Skeletal muscle satellite cell (primary cell): ENCODE measurements at regions not wholly inside any gene's neighbourhood (a gene's known extent, or its start where the extent isn't known, plus 50 kb on each side); places are given as distances from the start of the nearest gene placed in this dataset.
"Not testable (repeated sequence)": the region's sequence is repeated elsewhere in the genome, so short reads cannot be mapped to it uniquely, and the experiment has no call there.

Experiments used
- H3K27me3 ChIP-seq: 2 replicates; pipeline ENCODE4 v1.7.0; 2013; ENCODE audit warnings: low read length; ENCODE audit not compliant: control insufficient read depth, insufficient read depth
- H3K36me3 ChIP-seq: 2 replicates; pipeline ENCODE4 v1.7.0; 2013; ENCODE audit warnings: mild to moderate bottlenecking, control low read depth, low read length; ENCODE audit not compliant: insufficient read depth
- H3K4me1 ChIP-seq: 2 replicates; pipeline ENCODE4 v1.7.0; 2013; ENCODE audit warnings: low read length; ENCODE audit not compliant: control insufficient read depth, insufficient read depth
- H3K4me2 ChIP-seq: 2 replicates; pipeline ENCODE4 v1.7.0; 2013; ENCODE audit warnings: mild to moderate bottlenecking, low read length
- H3K4me3 ChIP-seq: 2 replicates; pipeline ENCODE4 v1.7.0; 2013; ENCODE audit warnings: low read length
- H3K9ac ChIP-seq: 2 replicates; pipeline ENCODE4 v1.7.0; 2013; ENCODE audit warnings: mild to moderate bottlenecking, low read depth, low read length, moderate library complexity
- H3K9me3 ChIP-seq: replicated peaks from 2 replicates; pipeline ENCODE4 v1.7.0; 2013; ENCODE audit warnings: mild to moderate bottlenecking, control low read depth, low read length

- no peak overlapping the region for H3K4me2 ChIP-seq
- H3K9me3 ChIP-seq: no peaks in the 10 kb centered on the region
- H3K36me3 ChIP-seq: no peaks in the 10 kb centered on the region
- no peaks in the 10 kb centered on the region for H3K27me3 ChIP-seq
- H3K9ac ChIP-seq: no peak overlapping the region
- H3K4me1 ChIP-seq: no peaks in the 10 kb centered on the region
- no peak overlapping the region for H3K4me3 ChIP-seq
Measured at GRCh38 chr2:226307487-226308322, 491.9 kb downstream of the IRS1 start.

GRCh38 chr2:226306969-226307368, 492.7 kb downstream of the IRS1 start:
- Histone ChIP-seq H3K4me2 (no peak overlapping the region), H3K27me3 (no peaks in the 10 kb centered on the region), H3K36me3 (no peaks in the 10 kb centered on the region), H3K9me3 (no peaks in the 10 kb centered on the region), H3K4me1 (no peaks in the 10 kb centered on the region), H3K9ac (no peak overlapping the region), H3K4me3 (no peak overlapping the region)

- Histone ChIP-seq H3K4me2 (no peak overlapping the region), H3K36me3 (no peaks in the 10 kb centered on the region), H3K4me3 (no peak overlapping the region), H3K9me3 (no peaks in the 10 kb centered on the region), H3K4me1 (no peaks in the 10 kb centered on the region), H3K9ac (no peak overlapping the region), H3K27me3 (no peaks in the 10 kb centered on the region)
Measured at GRCh38 chr2:226304308-226304707, 495.3 kb downstream of the IRS1 start.

GRCh38 chr2:226303707-226304106, 495.9 kb downstream of the IRS1 start:
- no peaks in the 10 kb centered on the region for H3K36me3 ChIP-seq
- H3K4me2 ChIP-seq: no peak overlapping the region
- no peak overlapping the region for H3K4me3 ChIP-seq
- H3K4me1 ChIP-seq: no peaks in the 10 kb centered on the region
- H3K27me3 ChIP-seq: no peaks in the 10 kb centered on the region
- no peak overlapping the region for H3K9ac ChIP-seq
- no peaks in the 10 kb centered on the region for H3K9me3 ChIP-seq

- Histone ChIP-seq H3K9ac (no peak overlapping the region), H3K4me1 (no peaks in the 10 kb centered on the region), H3K9me3 (no peaks in the 10 kb centered on the region), H3K4me2 (no peak overlapping the region), H3K4me3 (no peak overlapping the region), H3K27me3 (no peaks in the 10 kb centered on the region), H3K36me3 (no peaks in the 10 kb centered on the region)
Measured at GRCh38 chr2:226300196-226300886, 499.3 kb downstream of the IRS1 start.

- Histone ChIP-seq H3K4me3 (no peak overlapping the region), H3K4me1 (no peaks in the 10 kb centered on the region), H3K4me2 (no peak overlapping the region), H3K27me3 (no peaks in the 10 kb centered on the region), H3K36me3 (no peaks in the 10 kb centered on the region), H3K9ac (no peak overlapping the region), H3K9me3 (no peaks in the 10 kb centered on the region)
Measured at GRCh38 chr2:226299771-226300170, 499.8 kb downstream of the IRS1 start.

GRCh38 chr2:226295681-226296080, 503.9 kb downstream of the IRS1 start:
- H3K4me1 ChIP-seq: no peaks in the 10 kb centered on the region
- H3K36me3 ChIP-seq: no peaks in the 10 kb centered on the region
- H3K4me2 ChIP-seq: no peak overlapping the region
- H3K9me3 ChIP-seq: no peaks in the 10 kb centered on the region
- H3K27me3 ChIP-seq: no peaks in the 10 kb centered on the region
- no peak overlapping the region for H3K9ac ChIP-seq
- no peak overlapping the region for H3K4me3 ChIP-seq

GRCh38 chr2:226295123-226295522, 504.5 kb downstream of the IRS1 start:
- no peaks in the 10 kb centered on the region for H3K4me1 ChIP-seq
- H3K9me3 ChIP-seq: no peaks in the 10 kb centered on the region
- no peaks in the 10 kb centered on the region for H3K27me3 ChIP-seq
- no peaks in the 10 kb centered on the region for H3K36me3 ChIP-seq
- H3K4me3 ChIP-seq: no peak overlapping the region
- H3K9ac ChIP-seq: no peak overlapping the region
- no peak overlapping the region for H3K4me2 ChIP-seq

- H3K36me3 ChIP-seq, H3K9me3 ChIP-seq, H3K27me3 ChIP-seq, H3K4me1 ChIP-seq, H3K4me2 ChIP-seq, H3K4me3 ChIP-seq, H3K9ac ChIP-seq: not testable (repeated sequence)
Measured at GRCh38 chr2:226291281-226291680, 508.3 kb downstream of the IRS1 start.

GRCh38 chr2:226286916-226287315, 512.7 kb downstream of the IRS1 start:
- no peak overlapping the region for H3K4me3 ChIP-seq
- no peaks in the 10 kb centered on the region for H3K36me3 ChIP-seq
- H3K4me1 ChIP-seq: no peaks in the 10 kb centered on the region
- no peak overlapping the region for H3K4me2 ChIP-seq
- H3K27me3 ChIP-seq: no peaks in the 10 kb centered on the region
- no peak overlapping the region for H3K9ac ChIP-seq
- no peaks in the 10 kb centered on the region for H3K9me3 ChIP-seq

- Histone ChIP-seq H3K9me3 (no peaks in the 10 kb centered on the region), H3K4me3 (no peak overlapping the region), H3K9ac (no peak overlapping the region), H3K4me1 (no peaks in the 10 kb centered on the region), H3K36me3 (no peaks in the 10 kb centered on the region), H3K27me3 (no peaks in the 10 kb centered on the region), H3K4me2 (no peak overlapping the region)
Measured at GRCh38 chr2:226283796-226284195, 515.8 kb downstream of the IRS1 start.

- Histone ChIP-seq H3K4me1 (no peaks in the 10 kb centered on the region), H3K27me3 (no peaks in the 10 kb centered on the region), H3K4me3 (no peak overlapping the region), H3K9me3 (no peaks in the 10 kb centered on the region), H3K9ac (no peak overlapping the region), H3K36me3 (no peaks in the 10 kb centered on the region), H3K4me2 (no peak overlapping the region)
Measured at GRCh38 chr2:226282151-226282550, 517.5 kb downstream of the IRS1 start.
